ENCODE measurements at regions not wholly inside any gene's neighbourhood (a gene's known extent, or its start where the extent isn't known, plus 50 kb on each side); places are given as distances from the start of the nearest gene placed in this dataset.
"Not testable (repeated sequence)": the region's sequence is repeated elsewhere in the genome, so short reads cannot be mapped to it uniquely, and the experiment has no call there.

- DNase-seq, result not testable (repeated sequence)
Observed at GRCh38 chr16:72729552-72729951, 318.4 kb downstream of the ZFHX3 start.

GRCh38 chr16:72728516-72728915 is 319.4 kb downstream of the ZFHX3 start:
- no peak for DNase-seq

GRCh38 chr16:72727565-72727964 is 320.4 kb downstream of the ZFHX3 start:
- no peak for DNase-seq

- DNase-seq, result no peak
Observed at GRCh38 chr16:72725643-72726042, 322.3 kb downstream of the ZFHX3 start.

GRCh38 chr16:72723781-72724180 is 324.1 kb downstream of the ZFHX3 start:
- DNase-seq, result peak; percentile 64

- DNase-seq, result no peak
Observed at GRCh38 chr16:72722552-72722951, 325.4 kb downstream of the ZFHX3 start.

- DNase-seq, result no peak
Observed at GRCh38 chr16:72721981-72722380, 325.9 kb downstream of the ZFHX3 start.

- DNase-seq, result peak; percentile 9
Observed at GRCh38 chr16:72715267-72715666, 332.7 kb downstream of the ZFHX3 start.

GRCh38 chr16:72711823-72712222 is 336.1 kb downstream of the ZFHX3 start:
- no peak for DNase-seq

GRCh38 chr16:72705801-72706200 is 342.1 kb downstream of the ZFHX3 start:
- DNase-seq, result no peak

- DNase-seq, result no peak
Observed at GRCh38 chr16:72704746-72705372, 343.1 kb downstream of the ZFHX3 start.

- peak; percentile 5 for DNase-seq
Observed at GRCh38 chr16:72689851-72690250, 358.1 kb downstream of the ZFHX3 start.

- no peak for DNase-seq
Observed at GRCh38 chr16:72680732-72681131, 367.2 kb downstream of the ZFHX3 start.

- DNase-seq, result no peak
Observed at GRCh38 chr16:72679856-72680255, 368.1 kb downstream of the ZFHX3 start.

GRCh38 chr16:72677662-72678447 is 370.1 kb downstream of the ZFHX3 start:
- peak; percentile 59 for DNase-seq

GRCh38 chr16:72673118-72673517 is 374.8 kb downstream of the ZFHX3 start:
- DNase-seq, result no peak

GRCh38 chr16:72666267-72666666 is 381.7 kb downstream of the ZFHX3 start:
- DNase-seq, result no peak

- DNase-seq, result no peak
Observed at GRCh38 chr16:72665701-72666100, 382.2 kb downstream of the ZFHX3 start.

GRCh38 chr16:72664509-72665408 is 383.2 kb downstream of the ZFHX3 start:
- DNase-seq, result peak; percentile 99

- no peak for DNase-seq
Observed at GRCh38 chr16:72664056-72664508, 383.8 kb downstream of the ZFHX3 start.

- peak; percentile 60 for DNase-seq
Observed at GRCh38 chr16:72658888-72659717, 388.8 kb downstream of the ZFHX3 start.

GRCh38 chr16:72657791-72658190 is 390.1 kb downstream of the ZFHX3 start:
- no peak for DNase-seq
